ENCODE measurements at regions not wholly inside any gene's neighbourhood (a gene's known extent, or its start where the extent isn't known, plus 50 kb on each side); places are given as distances from the start of the nearest gene placed in this dataset.

DNA sequence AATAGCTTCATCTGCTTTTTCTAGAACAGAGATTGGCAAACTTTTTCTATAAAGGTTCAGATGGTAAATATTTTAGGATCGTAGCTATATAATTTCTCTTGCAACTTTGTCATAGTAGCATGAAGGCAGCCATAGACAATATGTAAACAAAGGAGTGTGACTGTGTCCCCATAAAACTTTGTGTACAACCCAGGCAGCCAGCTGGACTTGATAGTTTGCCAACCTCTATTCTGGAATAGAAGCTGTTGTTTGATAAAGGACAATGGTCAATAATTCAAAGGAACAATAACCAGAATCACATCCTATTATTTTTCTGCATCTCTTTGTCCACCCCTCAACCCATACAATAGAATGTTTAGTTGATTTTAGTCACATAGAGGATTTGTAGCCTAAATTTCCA lies 286.7 kb downstream of the LMX1A start:
- TF ChIP-seq SREBF2 (IDR thresholded peaks at IDR 0.05), result no peak
- TF ChIP-seq JUNB (IDR thresholded peaks at IDR 0.05), result no peak
- TF ChIP-seq, protein P1, sequence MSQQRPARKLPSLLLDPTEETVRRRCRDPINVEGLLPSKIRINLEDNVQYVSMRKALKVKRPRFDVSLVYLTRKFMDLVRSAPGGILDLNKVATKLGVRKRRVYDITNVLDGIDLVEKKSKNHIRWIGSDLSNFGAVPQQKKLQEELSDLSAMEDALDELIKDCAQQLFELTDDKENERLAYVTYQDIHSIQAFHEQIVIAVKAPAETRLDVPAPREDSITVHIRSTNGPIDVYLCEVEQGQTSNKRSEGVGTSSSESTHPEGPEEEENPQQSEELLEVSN (IDR thresholded peaks at IDR 0.05; ENCODE audit: borderline replicate concordance, low read depth), result no peak
- CTCF ChIA-PET, result interaction anchor here (0.9 to 1.2 kb wide), 5 partner anchors 11 to 1705 kb away, joined by 3 to 4 read pairs (median 3); no protein-coding TSS in a partner anchor
- H3K4me3 ChIP-seq, result no peak overlapping the region
- FAIRE-seq, result no peak
- WGBS (ENCODE audit: missing lambda C conversion rate), result 34% methylated on average over 1 of the region's 1 CpG
- H3K4me2 ChIP-seq, result no peak overlapping the region
- no peak for ATAC-seq
- no peak overlapping the region for H3K27ac ChIP-seq
- POLR2A ChIA-PET, result no interaction called here
- no peak for DNase-seq (ENCODE audit: low read depth in 1 of 2, low spot score in 1 of 2)
- peaks cover 5% of the 10 kb centered on the region; the same call in 1 of the 3 replicates for H3K4me1 ChIP-seq
- H3K9me3 ChIP-seq, result no peaks in the 10 kb centered on the region

DNA sequence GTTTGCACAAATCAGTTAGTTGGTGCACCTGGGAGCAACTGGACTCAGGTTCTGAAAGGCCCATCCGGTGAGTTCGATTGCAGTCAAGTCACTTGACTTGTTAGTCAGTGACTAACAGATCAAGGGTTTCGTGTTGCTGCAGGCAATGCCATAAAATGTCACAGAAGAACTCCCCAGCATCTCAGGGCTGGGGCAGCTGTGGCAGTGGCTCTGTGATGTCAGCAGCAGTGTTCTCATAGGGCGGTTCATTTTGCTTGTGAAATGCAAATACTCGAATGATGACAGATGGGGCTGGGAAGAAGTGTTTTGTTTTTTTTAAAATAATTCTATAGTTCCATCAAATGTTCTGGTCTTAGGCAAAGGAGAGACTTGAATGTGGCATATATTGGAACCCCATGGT lies 287.8 kb downstream of the LMX1A start:
- no peak overlapping the region for H3K4me3 ChIP-seq
- H3K27ac ChIP-seq, result no peak overlapping the region
- FAIRE-seq, result no peak
- WGBS (ENCODE audit: missing lambda C conversion rate), result 52% methylated on average over 5 of the region's 5 CpGs
- ATAC-seq, result no peak
- ChIA-PET CTCF (interaction anchor here (0.6 to 1.2 kb wide), 2 partner anchors 1246 to 1533 kb away, joined by 3 to 4 read pairs; no protein-coding TSS in a partner anchor), POLR2A (no interaction called here)
- no peak for DNase-seq (ENCODE audit: low read depth in 1 of 2, low spot score in 1 of 2)
- no peak overlapping the region for H3K4me2 ChIP-seq
- peaks cover 5% of the 10 kb centered on the region; the same call in 1 of the 3 replicates for H3K4me1 ChIP-seq
- H3K9me3 ChIP-seq, result no peaks in the 10 kb centered on the region
- TF ChIP-seq, protein P2, sequence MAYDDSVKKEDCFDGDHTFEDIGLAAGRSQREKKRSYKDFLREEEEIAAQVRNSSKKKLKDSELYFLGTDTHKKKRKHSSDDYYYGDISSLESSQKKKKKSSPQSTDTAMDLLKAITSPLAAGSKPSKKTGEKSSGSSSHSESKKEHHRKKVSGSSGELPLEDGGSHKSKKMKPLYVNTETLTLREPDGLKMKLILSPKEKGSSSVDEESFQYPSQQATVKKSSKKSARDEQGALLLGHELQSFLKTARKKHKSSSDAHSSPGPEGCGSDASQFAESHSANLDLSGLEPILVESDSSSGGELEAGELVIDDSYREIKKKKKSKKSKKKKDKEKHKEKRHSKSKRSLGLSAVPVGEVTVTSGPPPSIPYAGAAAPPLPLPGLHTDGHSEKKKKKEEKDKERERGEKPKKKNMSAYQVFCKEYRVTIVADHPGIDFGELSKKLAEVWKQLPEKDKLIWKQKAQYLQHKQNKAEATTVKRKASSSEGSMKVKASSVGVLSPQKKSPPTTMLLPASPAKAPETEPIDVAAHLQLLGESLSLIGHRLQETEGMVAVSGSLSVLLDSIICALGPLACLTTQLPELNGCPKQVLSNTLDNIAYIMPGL (CRISPR knock-in tag; IDR thresholded peaks at IDR 0.05; ENCODE audit: borderline replicate concordance), result no peak
- TF ChIP-seq HOXB5 (CRISPR knock-in tag; IDR thresholded peaks at IDR 0.05), result no peak
- TF ChIP-seq PHF8 (IDR thresholded peaks at IDR 0.05; ENCODE audit: borderline replicate concordance, low read depth), result no peak
- TF ChIP-seq CBX2 (IDR thresholded peaks at IDR 0.05; ENCODE audit: borderline replicate concordance, low read depth), result no peak
- no peak for TF ChIP-seq CHD2 (IDR thresholded peaks at IDR 0.05; ENCODE audit: low read length, partially characterized antibody)
- TF ChIP-seq, protein P3, sequence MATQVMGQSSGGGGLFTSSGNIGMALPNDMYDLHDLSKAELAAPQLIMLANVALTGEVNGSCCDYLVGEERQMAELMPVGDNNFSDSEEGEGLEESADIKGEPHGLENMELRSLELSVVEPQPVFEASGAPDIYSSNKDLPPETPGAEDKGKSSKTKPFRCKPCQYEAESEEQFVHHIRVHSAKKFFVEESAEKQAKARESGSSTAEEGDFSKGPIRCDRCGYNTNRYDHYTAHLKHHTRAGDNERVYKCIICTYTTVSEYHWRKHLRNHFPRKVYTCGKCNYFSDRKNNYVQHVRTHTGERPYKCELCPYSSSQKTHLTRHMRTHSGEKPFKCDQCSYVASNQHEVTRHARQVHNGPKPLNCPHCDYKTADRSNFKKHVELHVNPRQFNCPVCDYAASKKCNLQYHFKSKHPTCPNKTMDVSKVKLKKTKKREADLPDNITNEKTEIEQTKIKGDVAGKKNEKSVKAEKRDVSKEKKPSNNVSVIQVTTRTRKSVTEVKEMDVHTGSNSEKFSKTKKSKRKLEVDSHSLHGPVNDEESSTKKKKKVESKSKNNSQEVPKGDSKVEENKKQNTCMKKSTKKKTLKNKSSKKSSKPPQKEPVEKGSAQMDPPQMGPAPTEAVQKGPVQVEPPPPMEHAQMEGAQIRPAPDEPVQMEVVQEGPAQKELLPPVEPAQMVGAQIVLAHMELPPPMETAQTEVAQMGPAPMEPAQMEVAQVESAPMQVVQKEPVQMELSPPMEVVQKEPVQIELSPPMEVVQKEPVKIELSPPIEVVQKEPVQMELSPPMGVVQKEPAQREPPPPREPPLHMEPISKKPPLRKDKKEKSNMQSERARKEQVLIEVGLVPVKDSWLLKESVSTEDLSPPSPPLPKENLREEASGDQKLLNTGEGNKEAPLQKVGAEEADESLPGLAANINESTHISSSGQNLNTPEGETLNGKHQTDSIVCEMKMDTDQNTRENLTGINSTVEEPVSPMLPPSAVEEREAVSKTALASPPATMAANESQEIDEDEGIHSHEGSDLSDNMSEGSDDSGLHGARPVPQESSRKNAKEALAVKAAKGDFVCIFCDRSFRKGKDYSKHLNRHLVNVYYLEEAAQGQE (IDR thresholded peaks at IDR 0.05), result no peak
- TF ChIP-seq, protein P4, sequence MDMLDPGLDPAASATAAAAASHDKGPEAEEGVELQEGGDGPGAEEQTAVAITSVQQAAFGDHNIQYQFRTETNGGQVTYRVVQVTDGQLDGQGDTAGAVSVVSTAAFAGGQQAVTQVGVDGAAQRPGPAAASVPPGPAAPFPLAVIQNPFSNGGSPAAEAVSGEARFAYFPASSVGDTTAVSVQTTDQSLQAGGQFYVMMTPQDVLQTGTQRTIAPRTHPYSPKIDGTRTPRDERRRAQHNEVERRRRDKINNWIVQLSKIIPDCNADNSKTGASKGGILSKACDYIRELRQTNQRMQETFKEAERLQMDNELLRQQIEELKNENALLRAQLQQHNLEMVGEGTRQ (IDR thresholded peaks at IDR 0.05), result no peak
- no peak for TF ChIP-seq POLR2A (IDR thresholded peaks at IDR 0.05; ENCODE audit: low read length)
- no peak for TF ChIP-seq RNF2 (IDR thresholded peaks at IDR 0.05; ENCODE audit: borderline replicate concordance, low read depth)
- no peak for TF ChIP-seq ESRRA (IDR thresholded peaks at IDR 0.05; ENCODE audit: borderline replicate concordance, low read length)
- no peak for TF ChIP-seq EP300 (IDR thresholded peaks at IDR 0.05)
- TF ChIP-seq, protein P5, sequence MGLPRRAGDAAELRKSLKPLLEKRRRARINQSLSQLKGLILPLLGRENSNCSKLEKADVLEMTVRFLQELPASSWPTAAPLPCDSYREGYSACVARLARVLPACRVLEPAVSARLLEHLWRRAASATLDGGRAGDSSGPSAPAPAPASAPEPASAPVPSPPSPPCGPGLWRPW (IDR thresholded peaks at IDR 0.05), result no peak
- TF ChIP-seq RARB (CRISPR knock-in tag; IDR thresholded peaks at IDR 0.05), result no peak
- TF ChIP-seq HDAC2 (IDR thresholded peaks at IDR 0.05), result no peak
- no peak for TF ChIP-seq BHLHE40 (IDR thresholded peaks at IDR 0.05; ENCODE audit: low read depth, low read length)
